ENCODE measurements at regions not wholly inside any gene's neighbourhood (a gene's known extent, or its start where the extent isn't known, plus 50 kb on each side); places are given as distances from the start of the nearest gene placed in this dataset.
"Not testable (repeated sequence)": the region's sequence is repeated elsewhere in the genome, so short reads cannot be mapped to it uniquely, and the experiment has no call there.

DNA sequence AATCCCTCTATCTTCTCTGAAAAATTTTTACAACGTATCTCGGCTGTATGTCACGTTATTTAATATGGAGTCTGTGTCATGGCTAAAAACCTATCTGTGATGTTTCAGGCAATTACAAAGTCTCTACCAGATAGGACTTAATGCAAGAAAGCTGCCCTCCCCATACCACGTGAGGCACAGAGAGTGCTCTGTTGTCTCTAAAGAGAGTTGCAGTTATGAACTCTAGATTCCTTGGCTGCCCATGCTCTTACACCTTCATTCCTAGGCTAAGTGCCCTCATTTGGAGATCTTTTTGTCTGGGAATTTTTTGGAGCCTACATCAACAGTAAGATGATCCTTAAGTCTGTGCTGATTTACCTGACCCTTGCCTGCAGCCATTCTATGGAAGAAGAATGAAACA is 935.9 kb downstream of the C4orf33 start:
- Histone ChIP-seq H3K4me2 (ENCODE audit: low read depth, low read length) (no peak overlapping the region), H4K91ac (ENCODE audit: insufficient read depth, low read depth, low read length) (no peak overlapping the region), H3K9ac (ENCODE audit: low read depth, low read length) (no peak overlapping the region), H2BK15ac (ENCODE audit: low read depth, low read length) (no peak overlapping the region), H4K5ac (ENCODE audit: low read depth, low read length) (no peak overlapping the region), H2BK120ac (ENCODE audit: low read depth, low read length) (no peak overlapping the region), H3K4me3 (ENCODE audit: insufficient read depth, low read depth, low read length) (no peak overlapping the region), H3K27me3 (ENCODE audit: control insufficient read depth, insufficient read depth, low read length) (no peaks in the 10 kb centered on the region), H3K27ac (ENCODE audit: insufficient read depth, low read length) (no peak overlapping the region), H4K20me1 (ENCODE audit: insufficient read depth, low read length) (no peaks in the 10 kb centered on the region), H2AK5ac (ENCODE audit: low read depth, low read length) (no peak overlapping the region), H2AK9ac (replicated peaks; ENCODE audit: low read depth, low read length, poor library complexity) (no peak overlapping the region), H3K36me3 (ENCODE audit: control insufficient read depth, insufficient read depth, low read length) (no peaks in the 10 kb centered on the region), H3K9me1 (ENCODE audit: insufficient read depth, low read length) (no peaks in the 10 kb centered on the region), H3K4ac (ENCODE audit: low read depth, low read length) (no peak overlapping the region), H3K23ac (ENCODE audit: low read depth, low read length) (no peak overlapping the region), H3K14ac (replicated peaks; ENCODE audit: low read depth, low read length) (no peak overlapping the region), H3K4me1 (ENCODE audit: control insufficient read depth, insufficient read depth, low read length) (no peaks in the 10 kb centered on the region), H2BK20ac (ENCODE audit: low read depth, low read length) (no peak overlapping the region), H3K18ac (ENCODE audit: low read depth, low read length) (no peak overlapping the region), H2BK5ac (ENCODE audit: low read depth, low read length, poor library complexity, severe bottlenecking) (no peak overlapping the region), H3K9me3 (ENCODE audit: control insufficient read depth, insufficient read depth, low read length) (0 out of 2 replicates have a peak, but pooled peaks cover 2% of the 10 kb centered on the region), H3K56ac (ENCODE audit: extremely low read depth, insufficient read depth, low read length) (no peak overlapping the region), H3K79me1 (ENCODE audit: low read depth in 1 of 2, low read length in 2 of 2) (no peaks in the 10 kb centered on the region), H4K8ac (ENCODE audit: low read depth in 2 of 2, low read length in 2 of 2) (no peak overlapping the region), H2AFZ (replicated peaks; ENCODE audit: low read length, poor library complexity) (no peak overlapping the region)
- TF ChIP-seq BHLHE40 (IDR thresholded peaks at IDR 0.05; ENCODE audit: low read depth, low read length) (no peak), ELK1 (IDR thresholded peaks at IDR 0.05; ENCODE audit: borderline replicate concordance, low read depth, low read length) (no peak)
- no CpG with 5 or more reads among the region's 4 CpGs for WGBS, 2 experiments (ENCODE audit: extremely low coverage in 2 of 2, insufficient read length in 1 of 2)
- intact Hi-C loops (cut with micrococcal nuclease): no loop called here
- ChIA-PET POLR2A (ENCODE audit: unreplicated experiment) (no interaction called here), CTCF (no interaction called here)
- BruUV-seq (replicated peaks): no TSS peak
- DNase-seq: no peak
- in situ Hi-C loops (cut with MboI; ENCODE audit: low sequenced_read_pairs): no loop called here
- dilution Hi-C loops (cut with HindIII; ENCODE audit: low sequenced_read_pairs, unreplicated experiment): no loop called here
- ATAC-seq (ENCODE audit: low read depth): no peak

GRCh38 chr4:130033657-130034056 is 937.7 kb downstream of the C4orf33 start:
- H4K5ac ChIP-seq (ENCODE audit: low read depth, low read length); H2BK5ac ChIP-seq (ENCODE audit: low read depth, low read length, poor library complexity, severe bottlenecking); dilution Hi-C loops (cut with HindIII; ENCODE audit: low sequenced_read_pairs, unreplicated experiment); H3K9me3 ChIP-seq (ENCODE audit: control insufficient read depth, insufficient read depth, low read length); POLR2A ChIA-PET (ENCODE audit: unreplicated experiment); H3K4me1 ChIP-seq (ENCODE audit: control insufficient read depth, insufficient read depth, low read length); H2AK5ac ChIP-seq (ENCODE audit: low read depth, low read length); H3K27me3 ChIP-seq (ENCODE audit: control insufficient read depth, insufficient read depth, low read length); H3K4me3 ChIP-seq (ENCODE audit: insufficient read depth, low read depth, low read length); H3K79me1 ChIP-seq (ENCODE audit: low read depth in 1 of 2, low read length in 2 of 2); H3K9ac ChIP-seq (ENCODE audit: low read depth, low read length); BruUV-seq (replicated peaks); H3K4ac ChIP-seq (ENCODE audit: low read depth, low read length); DNase-seq; H4K20me1 ChIP-seq (ENCODE audit: insufficient read depth, low read length); H2BK15ac ChIP-seq (ENCODE audit: low read depth, low read length); H4K91ac ChIP-seq (ENCODE audit: insufficient read depth, low read depth, low read length); H3K14ac ChIP-seq (replicated peaks; ENCODE audit: low read depth, low read length); H2AFZ ChIP-seq (replicated peaks; ENCODE audit: low read length, poor library complexity); H4K8ac ChIP-seq (ENCODE audit: low read depth in 2 of 2, low read length in 2 of 2); H3K27ac ChIP-seq (ENCODE audit: insufficient read depth, low read length); intact Hi-C loops (cut with micrococcal nuclease); H2BK120ac ChIP-seq (ENCODE audit: low read depth, low read length); H3K9me1 ChIP-seq (ENCODE audit: insufficient read depth, low read length); CTCF ChIA-PET; in situ Hi-C loops (cut with MboI; ENCODE audit: low sequenced_read_pairs); ATAC-seq (ENCODE audit: low read depth); H3K18ac ChIP-seq (ENCODE audit: low read depth, low read length); H2AK9ac ChIP-seq (replicated peaks; ENCODE audit: low read depth, low read length, poor library complexity); H3K36me3 ChIP-seq (ENCODE audit: control insufficient read depth, insufficient read depth, low read length); H3K23ac ChIP-seq (ENCODE audit: low read depth, low read length); H3K56ac ChIP-seq (ENCODE audit: extremely low read depth, insufficient read depth, low read length); H2BK20ac ChIP-seq (ENCODE audit: low read depth, low read length); H3K4me2 ChIP-seq (ENCODE audit: low read depth, low read length): not testable (repeated sequence)
- no CpG with 5 or more reads among the region's 7 CpGs for WGBS, 2 experiments (ENCODE audit: extremely low coverage in 2 of 2, insufficient read length in 1 of 2)

All from IMR-90 (cell line).